Gastrocnemius medialis (tissue), 4 donors: ENCODE measurements at regions not wholly inside any gene's neighbourhood (a gene's known extent, or its start where the extent isn't known, plus 50 kb on each side); places are given as distances from the start of the nearest gene placed in this dataset.

Source experiments
- POLR2A ChIP-seq, 2 donors: fragments of 450-650 bp; IDR thresholded peaks; one replicate each; pipeline ENCODE4 v1.6.1; 2017; ENCODE audit warnings: antibody characterized with exemption in 2 of 2, mild to moderate bottlenecking in 2 of 2, moderate library complexity in 2 of 2
- TF ChIP-seq, protein P1 (sequence below), 5 experiments: fragments of 450-650 bp in 3 of 5; fragments of 200-600 bp in 2 of 5; sonication (generic) in 2 of 5; IDR thresholded peaks in 4 of 5; conservative IDR thresholded peaks in 1 of 5; 1 replicate in 4 of 5; 2 replicates in 1 of 5; pipeline ENCODE4 v1.5.1; 2016 to 2019; ENCODE audit warnings: antibody characterized with exemption in 5 of 5, mild to moderate bottlenecking in 3 of 5, moderate library complexity in 3 of 5

DNA sequence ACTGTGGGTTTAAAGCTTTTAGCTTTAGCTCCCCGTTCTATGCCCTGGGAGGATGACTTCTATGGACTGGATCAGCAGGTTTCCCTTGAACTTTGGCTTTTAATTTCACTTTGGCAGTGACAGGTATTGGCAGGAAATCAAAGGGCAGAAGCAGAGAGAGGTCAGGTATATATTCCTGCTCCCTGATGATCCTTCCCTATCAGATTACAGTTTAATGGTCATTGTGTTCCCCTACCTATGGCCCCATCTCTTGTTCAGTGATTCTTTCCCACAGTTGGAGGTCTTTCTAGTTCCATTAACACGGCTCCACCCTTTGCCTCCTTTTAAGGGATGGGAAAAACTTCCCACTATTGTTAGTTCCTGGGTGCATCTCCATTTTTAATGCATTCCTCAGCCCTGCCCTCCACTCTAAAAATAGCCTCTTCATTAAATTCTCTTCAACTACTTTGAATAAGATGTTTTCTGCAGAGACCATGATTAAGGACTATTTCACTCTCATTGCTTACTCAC lies 107.8 kb upstream of the TMEM47 start:
- no peak for TF ChIP-seq POLR2A (IDR thresholded peaks at IDR 0.05)
- TF ChIP-seq, protein P1, sequence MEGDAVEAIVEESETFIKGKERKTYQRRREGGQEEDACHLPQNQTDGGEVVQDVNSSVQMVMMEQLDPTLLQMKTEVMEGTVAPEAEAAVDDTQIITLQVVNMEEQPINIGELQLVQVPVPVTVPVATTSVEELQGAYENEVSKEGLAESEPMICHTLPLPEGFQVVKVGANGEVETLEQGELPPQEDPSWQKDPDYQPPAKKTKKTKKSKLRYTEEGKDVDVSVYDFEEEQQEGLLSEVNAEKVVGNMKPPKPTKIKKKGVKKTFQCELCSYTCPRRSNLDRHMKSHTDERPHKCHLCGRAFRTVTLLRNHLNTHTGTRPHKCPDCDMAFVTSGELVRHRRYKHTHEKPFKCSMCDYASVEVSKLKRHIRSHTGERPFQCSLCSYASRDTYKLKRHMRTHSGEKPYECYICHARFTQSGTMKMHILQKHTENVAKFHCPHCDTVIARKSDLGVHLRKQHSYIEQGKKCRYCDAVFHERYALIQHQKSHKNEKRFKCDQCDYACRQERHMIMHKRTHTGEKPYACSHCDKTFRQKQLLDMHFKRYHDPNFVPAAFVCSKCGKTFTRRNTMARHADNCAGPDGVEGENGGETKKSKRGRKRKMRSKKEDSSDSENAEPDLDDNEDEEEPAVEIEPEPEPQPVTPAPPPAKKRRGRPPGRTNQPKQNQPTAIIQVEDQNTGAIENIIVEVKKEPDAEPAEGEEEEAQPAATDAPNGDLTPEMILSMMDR (IDR thresholded peaks at IDR 0.05 in 4 of 5, conservative IDR thresholded peaks at IDR 0.05 in 1 of 5): no peak
